HEK293 (cell line): ENCODE measurements at regions not wholly inside any gene's neighbourhood (a gene's known extent, or its start where the extent isn't known, plus 50 kb on each side); places are given as distances from the start of the nearest gene placed in this dataset.

Experiments
- CTCF ChIA-PET: fragments of 350-600 bp; formaldehyde crosslinking; extraction: SDS; loops from one replicate; lab custom pipeline; 2021; ENCODE audit warnings: antibody characterized with exemption; lab: Yijun Ruan, JAX
- POLR2A ChIA-PET: fragments of 300-600 bp; formaldehyde crosslinking; extraction: SDS; loops from one replicate; lab custom pipeline; 2020; ENCODE audit warnings: antibody characterized with exemption, inconsistent platforms; lab: Yijun Ruan, JAX
- H3K27ac ChIP-seq: fragments of 200-500 bp; sonication (Bioruptor generic); 2 replicates; pipeline ENCODE4 v1.5.1; 2014; ENCODE audit warnings: low read depth, low read length, control low read depth, inconsistent platforms; ENCODE audit errors: extremely low read depth
- H3K36me3 ChIP-seq, 2 experiments: fragments of 200-500 bp in 1 of 2; sonication (Bioruptor generic) in 1 of 2; 1 replicate in 1 of 2; 2 replicates in 1 of 2; pipeline ENCODE4 v1.5.1; 2014 to 2017; ENCODE audit warnings: inconsistent platforms in 2 of 2, low read length in 2 of 2; ENCODE audit not compliant: control insufficient read depth in 2 of 2, insufficient read depth in 1 of 2
- H3K4me1 ChIP-seq: fragments of 200-500 bp; sonication (Bioruptor generic); 2 replicates; pipeline ENCODE4 v1.5.1; 2014; ENCODE audit warnings: mild to moderate bottlenecking, low read length, inconsistent platforms; ENCODE audit not compliant: control insufficient read depth, insufficient read depth
- H3K4me3 ChIP-seq: 2 replicates; pipeline ENCODE4 v1.5.1; 2011; ENCODE audit warnings: low read depth, mild to moderate bottlenecking, control low read depth, low read length, moderate library complexity
- H3K9me3 ChIP-seq: fragments of 200-500 bp; sonication (Bioruptor generic); 2 replicates; pipeline ENCODE4 v1.5.1; 2014; ENCODE audit warnings: low read depth, low read length, inconsistent platforms; ENCODE audit not compliant: control insufficient read depth, insufficient read depth
- GFI1B ChIP-seq: fragments of 450-650 bp; formaldehyde crosslinking; IDR thresholded peaks from 2 replicates; pipeline ENCODE4 v1.5.1; 2016; ENCODE audit warnings: missing biosample characterization, missing genetic modification characterization
- HOXA7 ChIP-seq: sonication (generic); formaldehyde crosslinking; IDR thresholded peaks from 2 replicates; pipeline ENCODE4 v1.8.1; 2022; ENCODE audit warnings: missing genetic modification reagents, borderline replicate concordance
- ZIC2 ChIP-seq: fragments of 450-650 bp; formaldehyde crosslinking; IDR thresholded peaks from 2 replicates; pipeline ENCODE4 v1.5.1; 2016; ENCODE audit warnings: missing biosample characterization, missing genetic modification characterization
- ZNF121 ChIP-seq: fragments of 450-650 bp; formaldehyde crosslinking; IDR thresholded peaks from 2 replicates; pipeline ENCODE4 v1.5.1; 2016; ENCODE audit warnings: missing biosample characterization, missing genetic modification characterization
- ZNF202 ChIP-seq: fragments of 450-650 bp; formaldehyde crosslinking; IDR thresholded peaks from 2 replicates; pipeline ENCODE4 v1.5.1; 2016; ENCODE audit warnings: missing biosample characterization, missing genetic modification characterization, borderline replicate concordance
- ZNF311 ChIP-seq: fragments of 450-650 bp; formaldehyde crosslinking; IDR thresholded peaks from 2 replicates; pipeline ENCODE4 v1.5.1; 2017; ENCODE audit warnings: missing biosample characterization, missing genetic modification characterization, borderline replicate concordance
- ZNF548 ChIP-seq: fragments of 450-650 bp; formaldehyde crosslinking; IDR thresholded peaks from 2 replicates; pipeline ENCODE4 v1.5.1; 2016; ENCODE audit warnings: missing biosample characterization, missing genetic modification characterization
- ZNF571 ChIP-seq: fragments of 450-650 bp; formaldehyde crosslinking; IDR thresholded peaks from 2 replicates; pipeline ENCODE4 v1.5.0; 2017; ENCODE audit warnings: missing biosample characterization, missing genetic modification characterization
- ZNF639 ChIP-seq: fragments of 450-650 bp; formaldehyde crosslinking; IDR thresholded peaks from 2 replicates; pipeline ENCODE4 v1.5.1; 2016; ENCODE audit warnings: missing biosample characterization, missing genetic modification characterization
- ZNF792 ChIP-seq: fragments of 450-650 bp; formaldehyde crosslinking; IDR thresholded peaks from 2 replicates; pipeline ENCODE4 v1.5.1; 2016; ENCODE audit warnings: missing biosample characterization, missing genetic modification characterization
- TF ChIP-seq, protein P1 (sequence below): fragments of 450-650 bp; formaldehyde crosslinking; IDR thresholded peaks from 2 replicates; pipeline ENCODE4 v1.5.1; 2016; ENCODE audit warnings: missing biosample characterization, missing genetic modification characterization, low read depth
- TF ChIP-seq, protein P2 (sequence below): fragments of 450-650 bp; formaldehyde crosslinking; IDR thresholded peaks from 2 replicates; pipeline ENCODE4 v1.5.1; 2016; ENCODE audit warnings: missing biosample characterization, missing genetic modification characterization
- TF ChIP-seq, protein P3 (sequence below): fragments of 450-650 bp; formaldehyde crosslinking; conservative IDR thresholded peaks from 2 replicates; pipeline ENCODE4 v1.5.1; 2016; ENCODE audit warnings: low read depth, missing biosample characterization, missing genetic modification characterization

- TF ChIP-seq, protein P1, sequence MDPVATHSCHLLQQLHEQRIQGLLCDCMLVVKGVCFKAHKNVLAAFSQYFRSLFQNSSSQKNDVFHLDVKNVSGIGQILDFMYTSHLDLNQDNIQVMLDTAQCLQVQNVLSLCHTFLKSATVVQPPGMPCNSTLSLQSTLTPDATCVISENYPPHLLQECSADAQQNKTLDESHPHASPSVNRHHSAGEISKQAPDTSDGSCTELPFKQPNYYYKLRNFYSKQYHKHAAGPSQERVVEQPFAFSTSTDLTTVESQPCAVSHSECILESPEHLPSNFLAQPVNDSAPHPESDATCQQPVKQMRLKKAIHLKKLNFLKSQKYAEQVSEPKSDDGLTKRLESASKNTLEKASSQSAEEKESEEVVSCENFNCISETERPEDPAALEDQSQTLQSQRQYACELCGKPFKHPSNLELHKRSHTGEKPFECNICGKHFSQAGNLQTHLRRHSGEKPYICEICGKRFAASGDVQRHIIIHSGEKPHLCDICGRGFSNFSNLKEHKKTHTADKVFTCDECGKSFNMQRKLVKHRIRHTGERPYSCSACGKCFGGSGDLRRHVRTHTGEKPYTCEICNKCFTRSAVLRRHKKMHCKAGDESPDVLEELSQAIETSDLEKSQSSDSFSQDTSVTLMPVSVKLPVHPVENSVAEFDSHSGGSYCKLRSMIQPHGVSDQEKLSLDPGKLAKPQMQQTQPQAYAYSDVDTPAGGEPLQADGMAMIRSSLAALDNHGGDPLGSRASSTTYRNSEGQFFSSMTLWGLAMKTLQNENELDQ (tag by site-specific recombination), result no peak
- no peak for TF ChIP-seq ZNF311 (tag by site-specific recombination)
- TF ChIP-seq ZNF639, result no peak
Observed at GRCh38 chr13:76116751-76117360, 480.7 kb downstream of the LMO7 start (continued).

- no peaks in the 10 kb centered on the region for H3K9me3 ChIP-seq
- ChIA-PET CTCF (interaction anchor here (0.6 kb wide), 1 partner anchor 132 kb away, joined by 3 read pairs; no protein-coding TSS in a partner anchor), POLR2A (no interaction called here)
- H3K4me1 ChIP-seq, result no peaks in the 10 kb centered on the region
- no peak overlapping the region for H3K4me3 ChIP-seq
- H3K36me3 ChIP-seq, result no peaks in the 10 kb centered on the region
- no peak overlapping the region for H3K27ac ChIP-seq
- no peak for TF ChIP-seq ZNF548 (tag by site-specific recombination)
- TF ChIP-seq, protein P2, sequence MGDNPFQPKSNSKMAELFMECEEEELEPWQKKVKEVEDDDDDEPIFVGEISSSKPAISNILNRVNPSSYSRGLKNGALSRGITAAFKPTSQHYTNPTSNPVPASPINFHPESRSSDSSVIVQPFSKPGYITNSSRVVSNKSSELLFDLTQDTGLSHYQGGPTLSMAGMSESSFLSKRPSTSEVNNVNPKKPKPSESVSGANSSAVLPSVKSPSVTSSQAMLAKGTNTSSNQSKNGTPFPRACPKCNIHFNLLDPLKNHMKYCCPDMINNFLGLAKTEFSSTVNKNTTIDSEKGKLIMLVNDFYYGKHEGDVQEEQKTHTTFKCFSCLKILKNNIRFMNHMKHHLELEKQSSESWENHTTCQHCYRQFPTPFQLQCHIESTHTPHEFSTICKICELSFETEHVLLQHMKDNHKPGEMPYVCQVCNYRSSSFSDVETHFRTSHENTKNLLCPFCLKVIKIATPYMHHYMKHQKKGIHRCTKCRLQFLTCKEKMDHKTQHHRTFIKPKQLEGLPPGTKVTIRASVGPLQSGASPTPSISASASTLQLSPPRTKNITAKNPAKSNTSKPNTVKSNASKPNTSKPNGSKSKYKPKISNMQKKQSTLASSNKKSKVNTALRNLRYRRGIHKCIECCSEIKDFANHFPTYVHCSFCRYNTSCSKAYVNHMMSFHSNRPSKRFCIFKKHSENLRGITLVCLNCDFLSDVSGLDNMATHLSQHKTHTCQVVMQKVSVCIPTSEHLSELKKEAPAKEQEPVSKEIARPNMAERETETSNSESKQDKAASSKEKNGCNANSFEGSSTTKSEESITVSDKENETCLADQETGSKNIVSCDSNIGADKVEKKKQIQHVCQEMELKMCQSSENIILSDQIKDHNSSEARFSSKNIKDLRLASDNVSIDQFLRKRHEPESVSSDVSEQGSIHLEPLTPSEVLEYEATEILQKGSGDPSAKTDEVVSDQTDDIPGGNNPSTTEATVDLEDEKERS (tag by site-specific recombination), result no peak
- TF ChIP-seq GFI1B (tag by site-specific recombination), result no peak
- TF ChIP-seq, protein P3, sequence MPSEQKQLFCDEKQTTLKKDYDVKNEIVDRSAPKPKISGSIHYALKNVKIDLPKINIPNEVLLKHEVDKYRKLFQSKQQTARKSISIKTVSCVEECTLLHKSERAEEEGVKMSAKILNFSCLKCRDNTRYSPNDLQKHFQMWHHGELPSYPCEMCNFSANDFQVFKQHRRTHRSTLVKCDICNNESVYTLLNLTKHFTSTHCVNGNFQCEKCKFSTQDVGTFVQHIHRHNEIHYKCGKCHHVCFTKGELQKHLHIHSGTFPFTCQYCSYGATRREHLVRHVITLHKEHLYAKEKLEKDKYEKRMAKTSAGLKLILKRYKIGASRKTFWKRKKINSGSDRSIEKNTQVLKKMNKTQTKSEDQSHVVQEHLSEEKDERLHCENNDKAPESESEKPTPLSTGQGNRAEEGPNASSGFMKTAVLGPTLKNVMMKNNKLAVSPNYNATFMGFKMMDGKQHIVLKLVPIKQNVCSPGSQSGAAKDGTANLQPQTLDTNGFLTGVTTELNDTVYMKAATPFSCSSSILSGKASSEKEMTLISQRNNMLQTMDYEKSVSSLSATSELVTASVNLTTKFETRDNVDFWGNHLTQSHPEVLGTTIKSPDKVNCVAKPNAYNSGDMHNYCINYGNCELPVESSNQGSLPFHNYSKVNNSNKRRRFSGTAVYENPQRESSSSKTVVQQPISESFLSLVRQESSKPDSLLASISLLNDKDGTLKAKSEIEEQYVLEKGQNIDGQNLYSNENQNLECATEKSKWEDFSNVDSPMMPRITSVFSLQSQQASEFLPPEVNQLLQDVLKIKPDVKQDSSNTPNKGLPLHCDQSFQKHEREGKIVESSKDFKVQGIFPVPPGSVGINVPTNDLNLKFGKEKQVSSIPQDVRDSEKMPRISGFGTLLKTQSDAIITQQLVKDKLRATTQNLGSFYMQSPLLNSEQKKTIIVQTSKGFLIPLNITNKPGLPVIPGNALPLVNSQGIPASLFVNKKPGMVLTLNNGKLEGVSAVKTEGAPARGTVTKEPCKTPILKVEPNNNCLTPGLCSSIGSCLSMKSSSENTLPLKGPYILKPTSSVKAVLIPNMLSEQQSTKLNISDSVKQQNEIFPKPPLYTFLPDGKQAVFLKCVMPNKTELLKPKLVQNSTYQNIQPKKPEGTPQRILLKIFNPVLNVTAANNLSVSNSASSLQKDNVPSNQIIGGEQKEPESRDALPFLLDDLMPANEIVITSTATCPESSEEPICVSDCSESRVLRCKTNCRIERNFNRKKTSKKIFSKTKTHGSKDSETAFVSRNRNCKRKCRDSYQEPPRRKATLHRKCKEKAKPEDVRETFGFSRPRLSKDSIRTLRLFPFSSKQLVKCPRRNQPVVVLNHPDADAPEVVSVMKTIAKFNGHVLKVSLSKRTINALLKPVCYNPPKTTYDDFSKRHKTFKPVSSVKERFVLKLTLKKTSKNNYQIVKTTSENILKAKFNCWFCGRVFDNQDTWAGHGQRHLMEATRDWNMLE (tag by site-specific recombination), result no peak
- no peak for TF ChIP-seq ZNF202 (tag by site-specific recombination)
Observed at GRCh38 chr13:76106763-76107162, 470.6 kb downstream of the LMO7 start.

GRCh38 chr13:76094645-76095044 lies 458.5 kb downstream of the LMO7 start:
- CTCF ChIA-PET, result interaction anchor here (0.7 kb wide), 1 partner anchor 97 kb away, joined by 3 read pairs; no protein-coding TSS in a partner anchor
- Histone ChIP-seq H3K27ac (no peak overlapping the region), H3K36me3 (no peaks in the 10 kb centered on the region), H3K4me1 (no peaks in the 10 kb centered on the region), H3K9me3 (no peaks in the 10 kb centered on the region), H3K4me3 (no peak overlapping the region)
- POLR2A ChIA-PET, result no interaction called here
- no peak for TF ChIP-seq ZNF121
- TF ChIP-seq ZNF792 (tag by site-specific recombination), result no peak
- TF ChIP-seq HOXA7 (CRISPR knock-in tag), result no peak
- no peak for TF ChIP-seq ZNF571 (tag by site-specific recombination)
- no peak for TF ChIP-seq ZIC2 (tag by site-specific recombination)
